Body of pancreas (tissue), 4 donors: ENCODE measurements at regions not wholly inside any gene's neighbourhood (a gene's known extent, or its start where the extent isn't known, plus 50 kb on each side); places are given as distances from the start of the nearest gene placed in this dataset.

ENCODE experiments used
- ATAC-seq: fragments of 150-250 bp; one replicate; pipeline ENCODE4 v1.9.1; 2016
- DNase-seq, 4 donors: peaks; one replicate each; pipeline ENCODE4 v3.0.0-alpha.2; 2019
- H3K27ac ChIP-seq, 4 donors: fragments of 200-600 bp; sonication (generic); 1 replicate in 3 of 4; 2 replicates in 1 of 4; pipeline versions ENCODE4 v1.5.1 to v1.6.1; 2016 to 2019; ENCODE audit warnings: mild to moderate bottlenecking in 1 of 4, mixed read lengths in 1 of 4, moderate library complexity in 1 of 4
- H3K27me3 ChIP-seq, 2 donors: fragments of 200-600 bp; sonication (generic); one replicate each; pipeline ENCODE4 v1.6.0; 2016; ENCODE audit warnings: mild to moderate bottlenecking in 1 of 2
- H3K36me3 ChIP-seq, 2 donors: fragments of 200-600 bp; sonication (generic); replicated peaks in 1 of 2; 2 replicates each; pipeline ENCODE4 v1.5.1; 2016; ENCODE audit warnings: low read depth in 2 of 2; ENCODE audit not compliant: insufficient read depth in 1 of 2
- H3K4me1 ChIP-seq: fragments of 200-600 bp; sonication (generic); one replicate; pipeline ENCODE4 v1.6.0; 2016
- H3K4me3 ChIP-seq, 2 donors: fragments of 200-600 bp; sonication (generic); 1 replicate in 1 of 2; 2 replicates in 1 of 2; pipeline ENCODE4 v1.5.1; 2016 to 2019
- H3K9me3 ChIP-seq, 3 donors: fragments of 200-600 bp; sonication (generic); 1 replicate in 2 of 3; 2 replicates in 1 of 3; pipeline ENCODE4 v1.5.1; 2016
- CTCF ChIP-seq, 7 experiments: fragments of 450-650 bp in 4 of 7; fragments of 200-600 bp in 3 of 7; sonication (generic) in 3 of 7; IDR thresholded peaks; one replicate each; pipeline ENCODE4 v1.5.1; 2016 to 2019; ENCODE audit warnings: antibody characterized with exemption in 7 of 7
- POLR2A ChIP-seq, 3 donors: fragments of 450-650 bp; IDR thresholded peaks; one replicate each; pipeline ENCODE4 v1.6.1; 2016; ENCODE audit warnings: antibody characterized with exemption in 3 of 3, mild to moderate bottlenecking in 2 of 3
- WGBS, 2 donors: methylation state at CpG; one replicate each; pipeline ENCODE4 v1.1.5; 2017; 5-methylcytosine and 5-hydroxymethylcytosine counted together
- intact Hi-C: fragments of 100-400 bp; cut with DNase I; formaldehyde crosslinking; loops from one replicate; pipeline ENCODE4 v1.15.1; 2023

- DNase-seq (no peak), ATAC-seq (no peak)
- Histone ChIP-seq H3K4me1 (no peaks in the 10 kb centered on the region), H3K27ac (no peak overlapping the region), H3K4me3 (no peak overlapping the region), H3K27me3 (no peaks in the 10 kb centered on the region), H3K9me3 (no peaks in the 10 kb centered on the region), H3K36me3 (no peaks in the 10 kb centered on the region)
- no peak for TF ChIP-seq POLR2A (IDR thresholded peaks at IDR 0.05)
- TF ChIP-seq CTCF (IDR thresholded peaks at IDR 0.05) = no peak
- WGBS, 2 donors = 39 to 52% methylated on average over 5 of the region's 5 CpGs
- intact Hi-C loops = no loop called here
Observed at GRCh38 chr3:191531434-191531972, 70.5 kb downstream of the PYDC2 start.

- DNase-seq (no peak), ATAC-seq (no peak)
- intact Hi-C loops = no loop called here
- H3K27ac ChIP-seq = no peak overlapping the region
- no peaks in the 10 kb centered on the region for H3K9me3 ChIP-seq
- no peaks in the 10 kb centered on the region for H3K27me3 ChIP-seq
- 77 to 90% methylated on average over 1 of the region's 1 CpG for WGBS, 2 donors
- H3K36me3 ChIP-seq = no peaks in the 10 kb centered on the region
- no peak for TF ChIP-seq POLR2A (IDR thresholded peaks at IDR 0.05)
- TF ChIP-seq CTCF (IDR thresholded peaks at IDR 0.05) = no peak
- no peak overlapping the region for H3K4me3 ChIP-seq
- no peaks in the 10 kb centered on the region for H3K4me1 ChIP-seq
Observed at GRCh38 chr3:191543018-191543417, 82.1 kb downstream of the PYDC2 start.

- DNase-seq = no peak
- Histone ChIP-seq H3K27ac (no peak overlapping the region), H3K4me1 (no peaks in the 10 kb centered on the region), H3K27me3 (no peaks in the 10 kb centered on the region), H3K36me3 (no peaks in the 10 kb centered on the region), H3K9me3 (no peaks in the 10 kb centered on the region), H3K4me3 (no peak overlapping the region)
- intact Hi-C loops = no loop called here
- no peak for ATAC-seq
- 52 to 62% methylated on average over 4 of the region's 4 CpGs for WGBS, 2 donors
- no peak for TF ChIP-seq POLR2A (IDR thresholded peaks at IDR 0.05)
- TF ChIP-seq CTCF (IDR thresholded peaks at IDR 0.05) = no peak
Observed at GRCh38 chr3:191543897-191544296, 82.9 kb downstream of the PYDC2 start.

GRCh38 chr3:191549357-191549756 is 88.4 kb downstream of the PYDC2 start:
- DNase-seq = no peak
- intact Hi-C loops = no loop called here

More at GRCh38 chr3:191549357-191549756, 88.4 kb downstream of the PYDC2 start:
- Histone ChIP-seq H3K4me1 (no peaks in the 10 kb centered on the region), H3K27me3 (no peaks in the 10 kb centered on the region), H3K9me3 (no peaks in the 10 kb centered on the region), H3K4me3 (no peak overlapping the region), H3K27ac (no peak overlapping the region), H3K36me3 (no peaks in the 10 kb centered on the region)
- no peak for ATAC-seq
- TF ChIP-seq POLR2A (IDR thresholded peaks at IDR 0.05) (no peak), CTCF (IDR thresholded peaks at IDR 0.05) (no peak)
- WGBS, 2 donors = 49 to 68% methylated on average over 1 of the region's 1 CpG
